ENCODE measurements at regions not wholly inside any gene's neighbourhood (a gene's known extent, or its start where the extent isn't known, plus 50 kb on each side); places are given as distances from the start of the nearest gene placed in this dataset.

DNA sequence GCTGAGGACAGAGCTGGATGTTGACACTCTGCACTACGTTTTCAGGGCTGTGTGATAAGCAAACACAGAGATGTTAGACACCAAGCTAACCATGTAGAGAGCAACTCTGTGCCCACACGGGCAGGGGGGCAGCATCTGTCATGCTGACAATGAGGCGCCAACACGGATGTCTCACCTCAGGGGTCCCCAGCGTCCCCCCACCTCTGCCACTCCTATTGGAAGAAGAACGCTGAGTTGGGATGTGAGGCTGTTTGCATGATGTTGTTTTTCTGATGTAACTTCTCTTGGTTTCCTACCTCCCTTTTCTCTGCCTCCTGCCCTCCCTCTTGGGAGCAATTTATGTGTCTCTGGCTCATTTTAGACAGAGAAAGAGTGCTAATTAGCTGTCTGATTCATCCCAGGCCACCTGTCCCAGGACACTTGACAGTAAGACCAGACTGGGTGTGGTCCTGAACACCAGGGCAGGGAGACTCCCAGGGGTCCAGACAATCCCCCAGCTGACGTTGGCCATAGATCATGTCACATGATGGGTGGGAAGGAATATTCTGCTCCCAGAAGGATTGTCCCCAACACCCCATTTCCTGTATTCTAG, 89.2 kb upstream of the NCAM1 start:
- Mint-ChIP-seq H3K27me3 (ENCODE audit: low read depth in 3 of 3) (peaks cover 1 to 3% (median 1%) of the 10 kb centered on the region in 3 donors), H3K4me1 (no peaks in the 10 kb centered on the region), H3K4me3 (no peak overlapping the region), H3K36me3 (no peaks in the 10 kb centered on the region), H3K9me3 (peaks cover 0 to 3% (median 0%) of the 10 kb centered on the region in 7 donors), H3K27ac (no peak overlapping the region)
- no peaks in the 10 kb centered on the region for H3K9me3 ChIP-seq (replicated peaks in 1 of 2; ENCODE audit: control insufficient read depth in 1 of 2, insufficient read depth in 1 of 2, low read length in 2 of 2)
- H3K9ac ChIP-seq (ENCODE audit: insufficient read depth, low read length, poor library complexity, severe bottlenecking): no peak overlapping the region
- no peak for DNase-seq
- no peak overlapping the region for H3K4me2 ChIP-seq (replicated peaks; ENCODE audit: extremely low read depth, low read length, poor library complexity, severe bottlenecking)
- H3K27ac ChIP-seq (ENCODE audit: low read depth in 1 of 2, low read length in 2 of 2): no peak overlapping the region
- intact Hi-C loops (cut with micrococcal nuclease): no loop called here
- H2AFZ ChIP-seq (ENCODE audit: insufficient read depth, low read depth, low read length, poor library complexity, severe bottlenecking): no peak overlapping the region
- 82% methylated on average over 1 of the region's 7 CpGs for WGBS (ENCODE audit: insufficient coverage)
- no peaks in the 10 kb centered on the region for H3K79me2 ChIP-seq (ENCODE audit: insufficient read depth, low read length)
- H3K27me3 ChIP-seq (ENCODE audit: control insufficient read depth in 2 of 2, insufficient read depth in 2 of 2, low read length in 2 of 2): no peaks in the 10 kb centered on the region
- TF ChIP-seq, protein P1, sequence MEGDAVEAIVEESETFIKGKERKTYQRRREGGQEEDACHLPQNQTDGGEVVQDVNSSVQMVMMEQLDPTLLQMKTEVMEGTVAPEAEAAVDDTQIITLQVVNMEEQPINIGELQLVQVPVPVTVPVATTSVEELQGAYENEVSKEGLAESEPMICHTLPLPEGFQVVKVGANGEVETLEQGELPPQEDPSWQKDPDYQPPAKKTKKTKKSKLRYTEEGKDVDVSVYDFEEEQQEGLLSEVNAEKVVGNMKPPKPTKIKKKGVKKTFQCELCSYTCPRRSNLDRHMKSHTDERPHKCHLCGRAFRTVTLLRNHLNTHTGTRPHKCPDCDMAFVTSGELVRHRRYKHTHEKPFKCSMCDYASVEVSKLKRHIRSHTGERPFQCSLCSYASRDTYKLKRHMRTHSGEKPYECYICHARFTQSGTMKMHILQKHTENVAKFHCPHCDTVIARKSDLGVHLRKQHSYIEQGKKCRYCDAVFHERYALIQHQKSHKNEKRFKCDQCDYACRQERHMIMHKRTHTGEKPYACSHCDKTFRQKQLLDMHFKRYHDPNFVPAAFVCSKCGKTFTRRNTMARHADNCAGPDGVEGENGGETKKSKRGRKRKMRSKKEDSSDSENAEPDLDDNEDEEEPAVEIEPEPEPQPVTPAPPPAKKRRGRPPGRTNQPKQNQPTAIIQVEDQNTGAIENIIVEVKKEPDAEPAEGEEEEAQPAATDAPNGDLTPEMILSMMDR (IDR thresholded peaks at IDR 0.05): no peak
- no peak overlapping the region for H3K4me3 ChIP-seq (replicated peaks in 1 of 3; ENCODE audit: low read depth in 2 of 3, low read length in 3 of 3)
- no peaks in the 10 kb centered on the region for H4K20me1 ChIP-seq (ENCODE audit: insufficient read depth, low read length)
- no peaks in the 10 kb centered on the region for H3K36me3 ChIP-seq (replicated peaks in 1 of 2; ENCODE audit: control insufficient read depth in 1 of 2, insufficient read depth in 2 of 2, low read length in 2 of 2)
- no peaks in the 10 kb centered on the region for H3K4me1 ChIP-seq (ENCODE audit: control insufficient read depth in 1 of 2, insufficient read depth in 2 of 2, low read length in 2 of 2)

DNA sequence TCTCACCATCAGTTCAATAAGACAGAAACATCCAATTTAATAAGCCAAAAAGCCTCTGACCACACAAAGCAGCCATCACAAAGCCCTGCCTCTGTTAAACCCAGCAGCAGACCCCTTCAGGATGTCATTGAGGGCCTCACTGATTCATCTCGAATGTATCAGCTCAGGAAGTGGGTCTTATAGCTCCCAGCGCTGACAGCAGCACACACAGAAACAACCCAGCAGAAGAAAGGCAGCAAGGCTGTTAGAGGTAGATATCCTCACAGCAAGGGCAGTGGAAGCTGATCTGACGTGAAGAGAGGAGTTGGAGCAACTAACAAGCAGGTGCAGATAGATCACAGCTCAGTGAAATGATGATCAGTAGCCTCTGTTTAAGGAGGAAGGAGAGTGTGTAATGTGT, 86.2 kb upstream of the NCAM1 start:
- no peaks in the 10 kb centered on the region for H3K27me3 ChIP-seq (ENCODE audit: control insufficient read depth in 2 of 2, insufficient read depth in 2 of 2, low read length in 2 of 2)
- Mint-ChIP-seq H3K4me3 (no peak overlapping the region), H3K36me3 (no peaks in the 10 kb centered on the region), H3K4me1 (no peaks in the 10 kb centered on the region), H3K27ac (no peak overlapping the region), H3K9me3 (peaks cover 0 to 3% (median 0%) of the 10 kb centered on the region in 7 donors), H3K27me3 (ENCODE audit: low read depth in 3 of 3) (peaks cover 1 to 3% (median 1%) of the 10 kb centered on the region in 3 donors)
- no peak overlapping the region for H3K4me2 ChIP-seq (replicated peaks; ENCODE audit: extremely low read depth, low read length, poor library complexity, severe bottlenecking)
- H3K36me3 ChIP-seq (replicated peaks in 1 of 2; ENCODE audit: control insufficient read depth in 1 of 2, insufficient read depth in 2 of 2, low read length in 2 of 2): no peaks in the 10 kb centered on the region
- H3K4me3 ChIP-seq (replicated peaks in 1 of 3; ENCODE audit: low read depth in 2 of 3, low read length in 3 of 3): no peak overlapping the region
- 52% methylated on average over 3 of the region's 3 CpGs for WGBS (ENCODE audit: insufficient coverage)
- intact Hi-C loops (cut with micrococcal nuclease): no loop called here
- no peaks in the 10 kb centered on the region for H3K4me1 ChIP-seq (ENCODE audit: control insufficient read depth in 1 of 2, insufficient read depth in 2 of 2, low read length in 2 of 2)
- TF ChIP-seq, protein P1 (IDR thresholded peaks at IDR 0.05): no peak
- H4K20me1 ChIP-seq (ENCODE audit: insufficient read depth, low read length): no peaks in the 10 kb centered on the region
- H3K79me2 ChIP-seq (ENCODE audit: insufficient read depth, low read length): no peaks in the 10 kb centered on the region
- H3K27ac ChIP-seq (ENCODE audit: low read depth in 1 of 2, low read length in 2 of 2): no peak overlapping the region
- no peaks in the 10 kb centered on the region for H3K9me3 ChIP-seq (replicated peaks in 1 of 2; ENCODE audit: control insufficient read depth in 1 of 2, insufficient read depth in 1 of 2, low read length in 2 of 2)
- H3K9ac ChIP-seq (ENCODE audit: insufficient read depth, low read length, poor library complexity, severe bottlenecking): no peak overlapping the region
- no peak for DNase-seq
- H2AFZ ChIP-seq (ENCODE audit: insufficient read depth, low read depth, low read length, poor library complexity, severe bottlenecking): no peak overlapping the region
